ENCODE measurements at regions not wholly inside any gene's neighbourhood (a gene's known extent, or its start where the extent isn't known, plus 50 kb on each side); places are given as distances from the start of the nearest gene placed in this dataset.

- TF ChIP-seq CTCF (IDR thresholded peaks at IDR 0.05) (no peak), POLR2A (IDR thresholded peaks at IDR 0.05) (no peak), EP300 (IDR thresholded peaks at IDR 0.05) (no peak), POLR2AphosphoS5 (IDR thresholded peaks at IDR 0.05) (no peak)
Observed at GRCh38 chr6:120775698-120776097, 558.6 kb downstream of the TBC1D32 start.

Measured in sigmoid colon (tissue), 4 donors.